ENCODE measurements at regions not wholly inside any gene's neighbourhood (a gene's known extent, or its start where the extent isn't known, plus 50 kb on each side); places are given as distances from the start of the nearest gene placed in this dataset.

DNA sequence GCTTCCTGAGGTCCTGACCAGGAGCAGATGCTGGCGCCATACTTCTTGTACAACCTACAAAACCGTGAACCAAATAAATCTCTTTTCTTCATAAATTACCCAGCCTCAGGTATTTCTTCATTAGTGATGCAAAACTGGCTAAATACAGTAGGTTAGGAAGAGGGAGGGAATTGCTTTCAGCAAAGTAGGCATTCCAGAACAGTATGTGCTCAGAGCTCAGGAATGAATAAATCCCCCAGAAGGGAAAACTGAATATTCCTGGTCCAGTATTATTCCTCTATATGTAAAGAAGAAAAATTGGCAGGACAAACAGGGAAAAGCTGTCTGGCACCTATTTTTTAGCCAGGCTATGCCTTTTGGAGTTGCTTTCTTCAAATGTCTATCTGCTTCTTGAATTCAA, 577.1 kb downstream of the PSAT1 start:
- DNase-seq (no peak), ATAC-seq (ENCODE audit: low FRiP score) (no peak)
- H3K27me3 ChIP-seq (ENCODE audit: control insufficient read depth in 1 of 2, insufficient read depth in 2 of 2, low read length in 1 of 2) = no peaks in the 10 kb centered on the region
- H3K4me1 ChIP-seq (ENCODE audit: control insufficient read depth in 1 of 2, insufficient read depth in 2 of 2, low read length in 2 of 2) = no peaks in the 10 kb centered on the region
- intact Hi-C loops (cut with DNase I) = no loop called here
- no peak overlapping the region for H3K27ac ChIP-seq (ENCODE audit: low read depth in 1 of 2, low read length in 2 of 2)
- H3K36me3 ChIP-seq (ENCODE audit: control insufficient read depth in 1 of 2, insufficient read depth in 2 of 2, low read length in 1 of 2) = no peaks in the 10 kb centered on the region
- WGBS, 2 donors = 82% methylated on average over 2 of the region's 2 CpGs
- no peaks in the 10 kb centered on the region for H3K9me3 ChIP-seq (ENCODE audit: control insufficient read depth, low read length)
- no peak overlapping the region for H3K4me3 ChIP-seq (ENCODE audit: low read length in 2 of 2)

DNA sequence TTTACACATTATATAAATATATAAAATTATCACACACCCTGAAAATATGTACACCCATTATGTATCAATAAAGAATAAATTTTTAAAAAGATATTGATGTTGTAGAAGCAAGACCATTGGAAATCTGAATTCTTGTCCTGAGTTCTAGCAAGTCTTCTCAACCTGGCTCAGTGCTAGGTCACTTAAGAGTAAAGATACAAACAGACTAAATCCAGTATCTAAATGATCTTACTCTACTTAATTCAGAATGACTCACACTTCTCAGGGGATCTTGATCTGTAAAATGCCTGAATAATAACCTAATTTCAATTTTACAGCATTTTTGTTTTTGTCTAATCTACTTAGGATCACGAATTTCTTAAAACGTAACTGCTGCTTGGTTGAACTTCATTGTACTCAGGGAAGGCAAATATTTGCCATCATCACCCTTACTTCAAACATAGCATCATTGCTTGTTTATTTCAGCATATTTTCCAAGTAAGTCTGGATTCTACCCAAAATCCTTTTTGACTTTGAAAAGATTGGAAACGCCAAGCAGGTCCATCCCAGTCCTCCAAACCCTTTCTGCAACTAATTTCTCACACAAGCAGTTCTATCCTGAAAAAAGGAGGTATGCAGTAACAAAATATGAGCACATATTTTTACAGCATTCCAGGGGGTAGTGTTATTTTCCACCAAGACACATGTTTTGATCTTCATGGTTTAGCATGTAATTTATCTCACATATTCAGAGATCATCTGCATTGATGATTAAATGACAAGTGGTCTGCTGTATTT, 582.6 kb downstream of the PSAT1 start:
- H3K27ac ChIP-seq (ENCODE audit: low read depth in 1 of 2, low read length in 2 of 2) = no peak overlapping the region
- DNase-seq (no peak), ATAC-seq (ENCODE audit: low FRiP score) (no peak)
- intact Hi-C loops (cut with DNase I) = no loop called here
- no peak overlapping the region for H3K4me3 ChIP-seq (ENCODE audit: low read length in 2 of 2)
- H3K4me1 ChIP-seq (ENCODE audit: control insufficient read depth in 1 of 2, insufficient read depth in 2 of 2, low read length in 2 of 2) = no peaks in the 10 kb centered on the region
- no peaks in the 10 kb centered on the region for H3K27me3 ChIP-seq (ENCODE audit: control insufficient read depth in 1 of 2, insufficient read depth in 2 of 2, low read length in 1 of 2)
- H3K9me3 ChIP-seq (ENCODE audit: control insufficient read depth, low read length) = no peaks in the 10 kb centered on the region
- 22 to 29% methylated on average over 3 of the region's 3 CpGs for WGBS, 2 donors
- no peaks in the 10 kb centered on the region for H3K36me3 ChIP-seq (ENCODE audit: control insufficient read depth in 1 of 2, insufficient read depth in 2 of 2, low read length in 1 of 2)

DNA sequence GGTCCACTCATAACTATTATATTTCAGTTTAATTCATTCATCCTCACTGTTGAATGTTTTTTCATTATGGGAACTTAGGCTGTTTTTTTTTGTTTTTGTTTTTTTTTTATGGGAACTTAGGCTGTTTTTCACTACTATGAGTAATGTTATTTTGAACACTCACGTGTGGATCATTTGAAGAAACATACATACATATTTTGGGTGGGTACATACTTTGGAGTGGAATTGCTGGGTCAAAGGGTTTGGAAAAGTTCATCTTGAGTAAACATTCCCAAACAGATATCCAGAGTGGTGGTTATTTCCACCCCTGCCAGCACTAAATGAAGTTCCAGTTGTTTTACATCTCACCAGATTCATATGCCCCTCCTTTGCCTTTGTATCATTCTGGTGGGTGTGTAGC, 584.4 kb downstream of the PSAT1 start:
- Histone ChIP-seq H3K4me1 (ENCODE audit: control insufficient read depth in 1 of 2, insufficient read depth in 2 of 2, low read length in 2 of 2) (no peaks in the 10 kb centered on the region), H3K4me3 (ENCODE audit: low read length in 2 of 2) (no peak overlapping the region), H3K36me3 (ENCODE audit: control insufficient read depth in 1 of 2, insufficient read depth in 2 of 2, low read length in 1 of 2) (no peaks in the 10 kb centered on the region), H3K27ac (ENCODE audit: low read depth in 1 of 2, low read length in 2 of 2) (no peak overlapping the region), H3K9me3 (ENCODE audit: control insufficient read depth, low read length) (no peaks in the 10 kb centered on the region), H3K27me3 (ENCODE audit: control insufficient read depth in 1 of 2, insufficient read depth in 2 of 2, low read length in 1 of 2) (no peaks in the 10 kb centered on the region)
- ATAC-seq (ENCODE audit: low FRiP score) (no peak), DNase-seq (no peak)
- WGBS, 2 donors = 24% methylated on average over 1 of the region's 1 CpG
- intact Hi-C loops (cut with DNase I) = no loop called here

DNA sequence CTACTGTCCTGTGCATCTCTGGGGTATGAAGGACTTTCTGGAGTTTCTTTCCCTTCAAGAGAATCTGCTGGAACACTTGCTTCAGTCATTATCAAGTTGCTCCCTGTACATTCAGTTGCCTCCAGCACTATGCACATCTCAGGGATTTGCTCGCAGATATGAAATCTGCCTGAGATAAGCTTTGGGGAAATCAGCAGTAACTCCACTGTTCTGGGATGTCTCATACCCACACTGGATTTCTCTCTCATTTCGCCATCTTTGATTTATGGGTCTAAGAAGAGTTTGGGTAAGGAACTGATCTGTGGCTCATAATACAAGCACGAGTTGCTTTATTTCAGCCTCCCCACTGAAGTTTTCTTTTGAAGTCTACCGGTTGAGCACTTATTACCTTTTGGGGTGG, 585.6 kb downstream of the PSAT1 start:
- Histone ChIP-seq H3K27me3 (ENCODE audit: control insufficient read depth in 1 of 2, insufficient read depth in 2 of 2, low read length in 1 of 2) (no peaks in the 10 kb centered on the region), H3K9me3 (ENCODE audit: control insufficient read depth, low read length) (no peaks in the 10 kb centered on the region), H3K4me1 (ENCODE audit: control insufficient read depth in 1 of 2, insufficient read depth in 2 of 2, low read length in 2 of 2) (no peaks in the 10 kb centered on the region), H3K27ac (ENCODE audit: low read depth in 1 of 2, low read length in 2 of 2) (no peak overlapping the region), H3K36me3 (ENCODE audit: control insufficient read depth in 1 of 2, insufficient read depth in 2 of 2, low read length in 1 of 2) (no peaks in the 10 kb centered on the region), H3K4me3 (ENCODE audit: low read length in 2 of 2) (no peak overlapping the region)
- DNase-seq (no peak), ATAC-seq (ENCODE audit: low FRiP score) (no peak)
- 77 to 83% methylated on average over 4 of the region's 4 CpGs for WGBS, 2 donors
- intact Hi-C loops (cut with DNase I) = no loop called here

DNA sequence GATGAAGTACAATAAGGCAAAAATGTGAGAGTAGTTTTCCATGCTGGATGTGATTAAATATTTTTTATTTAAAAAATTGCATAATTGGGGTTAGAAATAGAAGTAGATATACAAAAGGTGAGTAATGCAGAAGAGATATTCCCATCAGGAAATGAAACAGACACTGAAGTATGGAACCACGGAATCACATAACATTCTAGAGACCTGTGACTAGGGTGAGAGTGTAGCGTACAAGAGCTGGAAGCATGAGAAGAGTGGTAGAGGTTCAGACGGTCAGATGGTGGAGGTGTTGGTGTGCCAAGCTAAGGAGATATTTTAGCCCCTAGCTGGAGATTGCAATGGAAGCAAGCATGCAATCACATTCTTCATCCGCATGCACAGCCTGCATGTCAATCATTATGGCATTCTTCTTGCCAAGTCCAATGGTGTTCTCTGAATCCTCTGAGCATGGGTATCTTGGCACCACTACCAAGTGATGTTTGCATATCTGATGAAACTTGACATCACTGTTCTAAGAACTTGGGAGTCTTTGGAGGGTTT, 587.8 kb downstream of the PSAT1 start:
- DNase-seq = no peak
- WGBS, 2 donors = 73 to 76% methylated on average over 4 of the region's 4 CpGs
- no peak overlapping the region for H3K27ac ChIP-seq (ENCODE audit: low read depth in 1 of 2, low read length in 2 of 2)
- H3K27me3 ChIP-seq (ENCODE audit: control insufficient read depth in 1 of 2, insufficient read depth in 2 of 2, low read length in 1 of 2) = no peaks in the 10 kb centered on the region
- H3K4me3 ChIP-seq (ENCODE audit: low read length in 2 of 2) = no peak overlapping the region
- no peak for ATAC-seq (ENCODE audit: low FRiP score)
- no peaks in the 10 kb centered on the region for H3K36me3 ChIP-seq (ENCODE audit: control insufficient read depth in 1 of 2, insufficient read depth in 2 of 2, low read length in 1 of 2)
- H3K9me3 ChIP-seq (ENCODE audit: control insufficient read depth, low read length) = no peaks in the 10 kb centered on the region
- no peaks in the 10 kb centered on the region for H3K4me1 ChIP-seq (ENCODE audit: control insufficient read depth in 1 of 2, insufficient read depth in 2 of 2, low read length in 2 of 2)
- intact Hi-C loops (cut with DNase I) = no loop called here

DNA sequence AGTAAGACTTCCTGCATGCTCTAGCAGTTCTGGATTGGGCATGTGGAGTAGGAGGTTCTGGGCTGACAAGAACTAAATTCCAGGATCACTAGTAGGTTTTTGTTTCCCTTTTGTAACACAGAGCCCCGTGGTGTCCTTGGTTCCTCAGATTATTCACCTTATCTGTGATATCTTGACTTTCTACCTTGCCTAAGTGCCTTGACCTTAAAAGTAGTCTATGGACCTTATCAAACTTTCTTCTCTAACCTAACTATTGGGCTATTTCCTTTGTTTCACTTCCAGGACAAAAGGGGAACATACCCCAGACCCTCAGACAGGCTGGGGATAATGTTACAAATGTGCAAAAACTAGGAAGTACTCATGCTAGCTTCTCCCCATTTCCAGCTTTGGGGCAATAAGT, 595.3 kb downstream of the PSAT1 start:
- intact Hi-C loops (cut with DNase I) = no loop called here
- Histone ChIP-seq H3K9me3 (ENCODE audit: control insufficient read depth, low read length) (peaks cover 2% of the 10 kb centered on the region), H3K4me3 (ENCODE audit: low read length in 2 of 2) (no peak overlapping the region), H3K36me3 (ENCODE audit: control insufficient read depth in 1 of 2, insufficient read depth in 2 of 2, low read length in 1 of 2) (no peaks in the 10 kb centered on the region), H3K27ac (ENCODE audit: low read depth in 1 of 2, low read length in 2 of 2) (no peak overlapping the region), H3K4me1 (ENCODE audit: control insufficient read depth in 1 of 2, insufficient read depth in 2 of 2, low read length in 2 of 2) (no peaks in the 10 kb centered on the region), H3K27me3 (ENCODE audit: control insufficient read depth in 1 of 2, insufficient read depth in 2 of 2, low read length in 1 of 2) (no peaks in the 10 kb centered on the region)
- DNase-seq (no peak), ATAC-seq (ENCODE audit: low FRiP score) (no peak)
- WGBS, 2 donors = 38 to 46% methylated on average over 1 of the region's 1 CpG

DNA sequence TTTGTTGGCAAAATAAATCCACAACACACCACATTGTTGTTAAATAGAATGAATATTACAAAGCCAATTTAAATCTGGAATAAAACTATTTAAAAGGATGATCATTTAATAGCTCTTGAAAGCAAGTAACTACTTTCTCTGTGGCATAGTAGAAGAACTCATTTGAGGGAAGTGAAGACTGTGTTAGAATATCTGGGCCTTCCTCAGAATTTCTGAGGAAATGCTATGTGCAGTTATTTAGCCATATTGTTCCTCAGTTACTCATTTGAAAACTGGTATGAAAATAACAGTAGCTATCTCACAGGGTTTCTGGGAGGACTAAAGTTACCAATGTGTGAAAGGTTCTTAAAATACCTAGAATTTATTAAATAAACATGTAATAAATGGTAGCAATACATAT, 595.8 kb downstream of the PSAT1 start:
- no peaks in the 10 kb centered on the region for H3K36me3 ChIP-seq (ENCODE audit: control insufficient read depth in 1 of 2, insufficient read depth in 2 of 2, low read length in 1 of 2)

DNA sequence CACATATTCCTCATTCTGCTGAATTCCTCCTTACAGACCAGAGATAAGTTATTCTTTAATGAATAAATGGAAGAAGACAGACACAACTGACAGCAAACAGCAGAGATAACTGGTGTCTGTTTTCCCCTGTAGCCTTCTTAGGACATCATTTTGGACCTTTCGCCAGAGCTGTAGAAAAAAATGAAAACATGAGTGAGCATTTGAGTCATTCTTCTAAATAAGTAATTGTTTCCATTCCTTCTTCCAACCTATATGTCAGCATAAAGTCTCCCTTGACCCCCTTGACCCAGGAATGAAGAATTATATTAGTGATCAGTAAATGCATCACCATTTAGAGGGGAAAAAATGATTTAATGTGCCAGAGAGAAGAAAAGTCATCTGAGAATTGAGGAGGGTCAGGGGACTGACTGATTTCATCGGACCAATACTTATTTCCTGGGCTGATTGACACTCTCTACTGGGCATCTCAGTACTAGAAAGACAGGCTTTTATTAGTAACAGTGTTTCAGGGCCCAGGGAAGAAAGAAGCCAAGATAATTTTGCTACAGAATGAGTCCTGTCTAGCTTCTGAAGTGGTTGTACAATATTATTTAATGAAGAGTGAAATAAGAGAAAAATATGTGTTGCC, 597.0 kb downstream of the PSAT1 start:
- no peaks in the 10 kb centered on the region for H3K4me1 ChIP-seq (ENCODE audit: control insufficient read depth in 1 of 2, insufficient read depth in 2 of 2, low read length in 2 of 2)
- no peak overlapping the region for H3K27ac ChIP-seq (ENCODE audit: low read depth in 1 of 2, low read length in 2 of 2)
- H3K4me3 ChIP-seq (ENCODE audit: low read length in 2 of 2) = no peak overlapping the region
- DNase-seq (no peak), ATAC-seq (ENCODE audit: low FRiP score) (no peak)
- H3K9me3 ChIP-seq (ENCODE audit: control insufficient read depth, low read length) = peaks cover 2% of the 10 kb centered on the region
- WGBS, 2 donors = 29 to 47% methylated on average over 2 of the region's 2 CpGs
- intact Hi-C loops (cut with DNase I) = no loop called here
- H3K27me3 ChIP-seq (ENCODE audit: control insufficient read depth in 1 of 2, insufficient read depth in 2 of 2, low read length in 1 of 2) = no peaks in the 10 kb centered on the region
- H3K36me3 ChIP-seq (ENCODE audit: control insufficient read depth in 1 of 2, insufficient read depth in 2 of 2, low read length in 1 of 2) = no peaks in the 10 kb centered on the region

More for the DNA sequence above, 595.8 kb downstream of the PSAT1 start:
- Histone ChIP-seq H3K4me3 (ENCODE audit: low read length in 2 of 2) (no peak overlapping the region), H3K9me3 (ENCODE audit: control insufficient read depth, low read length) (peaks cover 2% of the 10 kb centered on the region), H3K27ac (ENCODE audit: low read depth in 1 of 2, low read length in 2 of 2) (no peak overlapping the region), H3K4me1 (ENCODE audit: control insufficient read depth in 1 of 2, insufficient read depth in 2 of 2, low read length in 2 of 2) (no peaks in the 10 kb centered on the region), H3K27me3 (ENCODE audit: control insufficient read depth in 1 of 2, insufficient read depth in 2 of 2, low read length in 1 of 2) (no peaks in the 10 kb centered on the region)
- intact Hi-C loops (cut with DNase I) = no loop called here
- no peak for ATAC-seq (ENCODE audit: low FRiP score)
- no peak for DNase-seq

DNA sequence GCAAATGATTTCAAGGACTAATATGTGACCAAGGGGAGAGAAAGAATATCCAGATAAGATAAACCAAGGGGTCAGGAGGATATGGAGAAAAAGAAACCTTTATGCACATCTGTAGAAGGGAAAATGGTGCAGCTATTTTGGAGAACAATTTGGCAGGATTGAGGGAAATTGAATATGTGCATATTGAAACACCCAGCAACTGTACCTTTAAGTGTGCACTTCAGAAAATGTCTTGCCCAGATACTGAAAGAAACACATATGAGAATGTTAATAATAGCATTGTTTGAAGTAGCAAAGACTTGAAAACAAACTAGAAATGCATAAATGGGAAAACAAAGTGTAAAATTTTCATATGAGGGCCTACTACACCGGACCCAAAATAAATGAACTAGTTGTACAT, 599.6 kb downstream of the PSAT1 start:
- ATAC-seq (ENCODE audit: low FRiP score) = no peak
- Histone ChIP-seq H3K27ac (ENCODE audit: low read depth in 1 of 2, low read length in 2 of 2) (no peak overlapping the region), H3K9me3 (ENCODE audit: control insufficient read depth, low read length) (no peaks in the 10 kb centered on the region), H3K4me3 (ENCODE audit: low read length in 2 of 2) (no peak overlapping the region), H3K36me3 (ENCODE audit: control insufficient read depth in 1 of 2, insufficient read depth in 2 of 2, low read length in 1 of 2) (no peaks in the 10 kb centered on the region), H3K27me3 (ENCODE audit: control insufficient read depth in 1 of 2, insufficient read depth in 2 of 2, low read length in 1 of 2) (peaks cover 0 to 3% of the 10 kb centered on the region in 2 donors), H3K4me1 (ENCODE audit: control insufficient read depth in 1 of 2, insufficient read depth in 2 of 2, low read length in 2 of 2) (no peaks in the 10 kb centered on the region)
- 84 to 87% methylated on average over 1 of the region's 1 CpG for WGBS, 2 donors
- intact Hi-C loops (cut with DNase I) = no loop called here
- DNase-seq = no peak
